AG08395 (cell line): ENCODE measurements at regions not wholly inside any gene's neighbourhood (a gene's known extent, or its start where the extent isn't known, plus 50 kb on each side); places are given as distances from the start of the nearest gene placed in this dataset.

ENCODE experiments used
- DNase-seq: peaks from one replicate; pipeline ENCODE4 v3.0.0; 2012; ENCODE audit warnings: mixed read lengths, low spot score

- no peak for DNase-seq
Measured at GRCh38 chr6:163695414-163695864, 280.9 kb downstream of the QKI start.

GRCh38 chr6:163694988-163695398 lies 280.5 kb downstream of the QKI start:
- DNase-seq = no peak

- no peak for DNase-seq
Measured at GRCh38 chr6:163694072-163694471, 279.6 kb downstream of the QKI start.

- no peak for DNase-seq
Measured at GRCh38 chr6:163691049-163691448, 276.5 kb downstream of the QKI start.

DNA sequence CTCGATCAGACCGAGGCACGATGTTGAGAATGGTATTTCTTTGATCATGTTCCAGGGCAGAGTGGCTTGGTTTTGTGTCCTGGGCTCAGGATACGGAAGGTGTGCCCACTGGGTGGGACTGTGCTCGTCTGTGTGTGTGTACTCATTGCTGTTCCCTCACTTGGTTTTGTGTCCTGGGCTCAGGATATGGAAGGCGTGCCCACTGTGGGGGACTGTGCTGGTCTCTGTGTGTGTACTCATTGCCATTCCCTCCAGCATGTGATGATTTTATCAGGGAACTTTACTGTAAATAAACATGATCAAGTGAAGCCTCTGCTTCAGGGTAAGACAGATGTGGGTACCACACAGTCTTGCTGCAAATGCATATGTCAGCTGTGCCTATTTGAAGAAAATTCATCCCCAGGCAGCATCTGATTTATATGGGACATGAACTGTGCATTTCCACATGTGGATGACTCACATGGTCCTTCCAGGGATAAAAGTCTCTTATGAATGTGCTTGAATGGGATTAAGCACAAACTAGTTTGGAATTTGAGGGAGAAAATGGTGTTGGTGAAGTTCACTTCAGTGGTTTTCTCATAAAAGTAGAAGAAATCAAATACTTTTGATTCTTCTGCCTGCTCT lies 274.3 kb downstream of the QKI start:
- peak; percentile 11 for DNase-seq

- DNase-seq = no peak
Measured at GRCh38 chr6:163687075-163687474, 272.6 kb downstream of the QKI start.

- no peak for DNase-seq
Measured at GRCh38 chr6:163686301-163686700, 271.8 kb downstream of the QKI start.

GRCh38 chr6:163683105-163683622 lies 268.6 kb downstream of the QKI start:
- no peak for DNase-seq

- DNase-seq = no peak
Measured at GRCh38 chr6:163679753-163680152, 265.2 kb downstream of the QKI start.

DNA sequence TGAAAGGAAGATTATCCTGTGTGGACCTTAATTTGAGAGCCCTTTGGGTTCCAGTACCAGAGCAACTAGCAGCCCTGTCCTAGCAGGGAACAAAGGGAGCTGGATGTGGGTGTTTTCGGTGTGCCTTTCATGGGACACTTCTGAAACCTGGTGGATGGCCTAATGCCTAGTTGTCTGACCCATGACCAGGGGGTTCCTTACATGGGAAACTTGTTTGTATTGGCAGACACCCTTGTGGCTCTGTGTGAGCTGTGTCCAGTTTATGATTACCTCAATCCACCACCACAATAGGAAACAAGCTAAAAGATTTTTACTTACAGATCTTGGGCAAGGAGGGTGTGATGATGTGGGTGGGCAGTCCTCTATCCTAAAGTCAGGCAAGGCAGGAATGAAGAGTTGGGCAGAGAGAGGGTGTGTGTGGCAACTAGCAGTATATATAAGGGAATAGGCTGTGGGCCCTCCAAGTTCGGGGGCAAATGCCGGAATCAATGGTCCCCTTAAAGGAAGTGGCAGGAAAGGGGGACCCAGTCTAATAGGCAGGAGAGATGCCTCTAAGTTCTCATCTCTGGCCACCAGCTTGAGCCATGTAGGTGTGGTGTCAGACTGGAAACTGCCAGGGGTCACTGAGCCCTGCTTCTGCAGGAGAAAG lies 264.6 kb downstream of the QKI start:
- DNase-seq = no peak

GRCh38 chr6:163675611-163676010 lies 261.1 kb downstream of the QKI start:
- no peak for DNase-seq

GRCh38 chr6:163672710-163673109 lies 258.2 kb downstream of the QKI start:
- no peak for DNase-seq

DNA sequence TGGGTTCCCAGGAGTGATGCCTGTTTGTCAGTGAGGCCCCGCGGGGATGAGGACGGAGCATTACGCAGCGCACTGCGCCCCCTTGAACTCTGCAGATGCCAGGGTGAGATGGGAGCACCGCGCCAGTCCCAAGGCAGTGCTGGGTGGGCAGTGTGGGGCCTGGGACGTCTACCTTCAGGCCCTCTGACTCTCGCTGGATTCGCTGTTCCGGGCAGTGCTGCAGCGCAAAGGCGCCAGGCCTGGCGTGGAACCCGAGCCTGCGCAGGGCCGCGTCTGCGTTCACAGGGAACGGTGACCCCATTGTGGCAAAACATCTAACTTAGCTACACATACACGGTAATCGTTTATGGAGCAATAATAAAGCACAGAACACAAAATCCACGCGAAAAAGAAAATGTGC lies 257.3 kb downstream of the QKI start:
- no peak for DNase-seq

GRCh38 chr6:163671355-163671754 lies 256.8 kb downstream of the QKI start:
- DNase-seq = no peak

- no peak for DNase-seq
Measured at GRCh38 chr6:163670336-163670735, 255.8 kb downstream of the QKI start.

DNA sequence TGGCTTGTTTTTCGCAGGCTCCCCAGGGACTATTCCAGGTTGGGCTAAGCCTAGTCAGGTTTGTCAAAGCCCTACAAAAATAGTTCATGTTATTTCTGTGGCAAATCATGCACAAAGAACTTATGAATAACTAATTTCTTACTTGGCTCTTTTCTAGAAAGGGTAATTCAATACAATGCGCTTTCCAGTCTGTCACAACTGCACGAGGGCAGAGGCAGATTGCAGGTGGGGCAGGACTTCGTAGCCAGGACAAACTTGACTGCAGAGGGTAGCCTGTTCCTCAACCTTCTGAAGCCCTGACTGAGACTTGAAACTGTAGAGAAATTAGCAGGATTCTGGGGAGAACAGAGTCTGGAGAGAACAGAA lies 253.5 kb downstream of the QKI start:
- DNase-seq = no peak

- DNase-seq = peak; percentile 18
Measured at GRCh38 chr6:163667372-163668060, 253.0 kb downstream of the QKI start.

GRCh38 chr6:163665464-163665863 lies 250.9 kb downstream of the QKI start:
- DNase-seq = no peak

DNA sequence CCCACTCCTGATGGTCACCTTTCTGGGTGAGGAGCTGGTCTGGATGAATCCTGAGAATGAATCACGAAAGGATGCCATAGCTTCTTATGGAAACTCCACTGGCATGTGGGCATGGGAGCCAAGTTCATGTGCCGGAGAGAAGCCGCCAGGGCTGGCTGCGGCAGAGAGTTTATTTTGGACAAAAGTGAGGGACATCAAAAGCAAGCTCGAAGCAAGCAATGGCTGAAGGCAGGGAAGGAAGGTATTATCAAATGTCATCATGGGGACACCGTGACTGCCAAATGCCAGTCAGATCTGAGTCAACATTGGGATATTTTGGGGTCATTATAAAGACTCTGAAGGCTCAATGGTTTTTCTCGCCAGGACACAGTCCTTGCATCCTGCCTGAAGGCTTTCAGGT lies 249.1 kb downstream of the QKI start:
- no peak for DNase-seq

GRCh38 chr6:163662604-163663225 lies 248.2 kb downstream of the QKI start:
- DNase-seq = no peak

DNA sequence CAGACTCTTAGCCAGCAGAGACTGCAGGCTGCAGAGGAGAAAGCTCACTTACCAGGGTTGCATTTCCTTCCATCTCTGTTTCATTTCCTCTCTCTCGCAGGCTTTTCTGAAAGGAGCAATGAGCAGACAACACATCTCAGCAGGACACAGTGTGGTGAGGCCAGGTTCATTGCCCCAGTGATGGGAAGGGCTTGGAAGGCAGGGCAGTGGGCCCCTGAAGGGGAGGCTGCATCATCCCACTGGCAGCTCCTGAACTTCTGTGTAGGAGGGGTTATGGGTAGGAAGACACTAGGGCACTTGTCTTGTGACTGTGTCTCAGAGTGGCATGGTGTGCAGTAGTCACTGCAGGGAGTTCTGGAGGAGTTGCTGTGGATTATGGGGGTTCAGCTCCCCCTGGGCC lies 246.8 kb downstream of the QKI start:
- DNase-seq = no peak

- no peak for DNase-seq
Measured at GRCh38 chr6:163659803-163660202, 245.3 kb downstream of the QKI start.
